GM12878 (cell line): ENCODE measurements at regions not wholly inside any gene's neighbourhood (a gene's known extent, or its start where the extent isn't known, plus 50 kb on each side); places are given as distances from the start of the nearest gene placed in this dataset.

Experiments used
- CREM ChIP-seq: IDR thresholded peaks from 2 replicates; pipeline ENCODE4 v1.6.1; 2014; ENCODE audit warnings: antibody characterized with exemption, low read depth
- JUND ChIP-seq: IDR thresholded peaks from 2 replicates; pipeline ENCODE4 v1.6.1; 2012; ENCODE audit warnings: low read depth, mild to moderate bottlenecking, low read length, improper control_type of control experiment, moderate library complexity
- TF ChIP-seq, protein P1 (sequence below): IDR thresholded peaks from 2 replicates; pipeline ENCODE4 v1.6.1; 2011; ENCODE audit warnings: low read depth, low read length, improper control_type of control experiment, borderline replicate concordance

DNA sequence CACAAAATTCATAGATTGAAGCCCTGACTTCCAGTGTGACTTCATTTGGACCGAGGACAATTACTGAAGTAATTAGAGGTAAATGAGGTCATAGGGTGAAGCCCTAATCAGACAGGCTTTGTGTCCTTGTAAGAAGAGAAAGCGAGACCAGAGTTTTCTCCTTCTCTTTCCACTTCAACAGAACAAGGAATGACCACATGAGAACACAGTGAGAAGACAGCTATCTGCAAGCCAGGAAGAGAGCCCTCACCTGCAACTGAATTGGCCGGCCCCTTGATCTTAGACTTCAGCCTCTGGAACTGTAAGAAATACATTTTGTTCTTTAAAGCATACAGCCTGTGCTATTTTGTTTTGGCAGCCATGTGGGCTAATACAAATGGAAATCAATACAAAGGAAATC is 67.1 kb upstream of the PRKG2 start:
- TF ChIP-seq JUND (no peak), CREM (no peak)
- TF ChIP-seq, protein P1, sequence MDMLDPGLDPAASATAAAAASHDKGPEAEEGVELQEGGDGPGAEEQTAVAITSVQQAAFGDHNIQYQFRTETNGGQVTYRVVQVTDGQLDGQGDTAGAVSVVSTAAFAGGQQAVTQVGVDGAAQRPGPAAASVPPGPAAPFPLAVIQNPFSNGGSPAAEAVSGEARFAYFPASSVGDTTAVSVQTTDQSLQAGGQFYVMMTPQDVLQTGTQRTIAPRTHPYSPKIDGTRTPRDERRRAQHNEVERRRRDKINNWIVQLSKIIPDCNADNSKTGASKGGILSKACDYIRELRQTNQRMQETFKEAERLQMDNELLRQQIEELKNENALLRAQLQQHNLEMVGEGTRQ: no peak
